GM12878 (cell line): ENCODE measurements at regions not wholly inside any gene's neighbourhood (a gene's known extent, or its start where the extent isn't known, plus 50 kb on each side); places are given as distances from the start of the nearest gene placed in this dataset.

ENCODE experiments used
- ATAC-seq: fragments of 200-7000 bp; cut with Tn5 transposase; 3 replicates; pipeline ENCODE4 v1.9.1; 2020; ENCODE audit warnings: mild to moderate bottlenecking, moderate library complexity
- BruUV-seq: library from RNA; stranded (reverse); fragments of 400-500 nt; replicated peaks from 2 replicates; lab custom pipeline; 2021; lab: Mats Ljungman, UMichigan
- CTCF ChIA-PET: fragments of 300-600 bp; sonication (Branson Sonifier 250); formaldehyde crosslinking; extraction: SDS; loops from one replicate; lab custom pipeline; 2021; ENCODE audit warnings: inconsistent platforms; lab: Yijun Ruan, JAX
- POLR2A ChIA-PET: fragments of 350-600 bp; formaldehyde crosslinking; extraction: SDS; loops from one replicate; lab custom pipeline; 2021; ENCODE audit warnings: inconsistent platforms; lab: Charles Lee
- RAD21 ChIA-PET: fragments of 300-600 bp; sonication (Branson Sonifier 250); formaldehyde crosslinking; loops from one replicate; lab custom pipeline; 2023; ENCODE audit warnings: antibody characterized with exemption; ENCODE audit not compliant: unreplicated experiment; lab: Charles Lee
- SMC1A ChIA-PET: fragments of 300-600 bp; sonication (Branson Sonifier 250); formaldehyde crosslinking; loops from one replicate; lab custom pipeline; 2023; ENCODE audit not compliant: unreplicated experiment, uncharacterized antibody; lab: Charles Lee
- DNase-seq: peaks from one replicate; pipeline ENCODE4 v3.0.0-alpha.2; 2011; ENCODE audit warnings: low read depth, low spot score
- FAIRE-seq: peaks from 3 replicates; lab custom pipeline; 2011; peaks lifted over from hg19 to GRCh38; lab: Jason Lieb, UNC
- H2AFZ ChIP-seq: 2 replicates; pipeline ENCODE4 v1.6.0; 2011; ENCODE audit warnings: low read depth, low read length, control low read depth; ENCODE audit not compliant: control insufficient read depth
- H3K27ac ChIP-seq: 2 replicates; pipeline ENCODE4 v1.5.1; 2011; ENCODE audit warnings: control low read depth; ENCODE audit not compliant: control insufficient read depth, insufficient read depth
- H3K27me3 ChIP-seq, 2 experiments: replicated peaks in 1 of 2; 2 replicates each; pipeline versions ENCODE4 v1.6.0 to v1.6.1; 2011; ENCODE audit warnings: low read length in 1 of 2; ENCODE audit not compliant: control insufficient read depth in 2 of 2, insufficient read depth in 2 of 2
- H3K36me3 ChIP-seq, 2 experiments: 2 replicates each; pipeline ENCODE4 v1.5.1; 2011; ENCODE audit warnings: low read length in 1 of 2; ENCODE audit not compliant: control insufficient read depth in 2 of 2, insufficient read depth in 2 of 2
- H3K4me1 ChIP-seq: 2 replicates; pipeline ENCODE4 v1.6.1; 2011; ENCODE audit warnings: mild to moderate bottlenecking, low read length, moderate library complexity, mixed read lengths; ENCODE audit not compliant: control insufficient read depth, insufficient read depth
- H3K4me2 ChIP-seq: 2 replicates; pipeline ENCODE4 v1.6.0; 2011; ENCODE audit warnings: control low read depth; ENCODE audit not compliant: control insufficient read depth, insufficient read depth
- H3K4me3 ChIP-seq: fragments of 200-600 bp; sonication (generic); 2 replicates; pipeline ENCODE4 v1.5.1; 2016
- H3K79me2 ChIP-seq: 2 replicates; pipeline ENCODE4 v1.6.0; 2011; ENCODE audit warnings: low read length; ENCODE audit not compliant: control insufficient read depth, insufficient read depth
- H3K9ac ChIP-seq: 2 replicates; pipeline ENCODE4 v1.8.0; 2011; ENCODE audit warnings: low read length, control low read depth, mixed read lengths; ENCODE audit not compliant: control insufficient read depth, insufficient read depth
- H3K9me3 ChIP-seq: replicated peaks from 3 replicates; pipeline ENCODE4 v1.5.1; 2011; ENCODE audit warnings: mild to moderate bottlenecking, low read length; ENCODE audit not compliant: control insufficient read depth, insufficient read depth
- H4K20me1 ChIP-seq: 2 replicates; pipeline ENCODE4 v1.6.0; 2011; ENCODE audit not compliant: control insufficient read depth, insufficient read depth
- CHD4 ChIP-seq: fragments of 200-600 bp; sonication (generic); IDR thresholded peaks from 2 replicates; pipeline ENCODE4 v1.6.1; 2016; ENCODE audit warnings: mild to moderate bottlenecking
- EED ChIP-seq: sonication (generic); IDR thresholded peaks from 2 replicates; pipeline ENCODE4 v1.6.1; 2016; ENCODE audit warnings: antibody characterized with exemption, low read depth
- EP300 ChIP-seq, 2 experiments: fragments of 150-350 bp in 1 of 2; IDR thresholded peaks; 2 replicates each; pipeline ENCODE4 v1.6.1; 2011 to 2012; ENCODE audit warnings: low read depth in 2 of 2, low read length in 2 of 2, borderline replicate concordance in 1 of 2, improper control_type of control experiment in 1 of 2, inconsistent platforms in 1 of 2; ENCODE audit not compliant: control insufficient read depth in 1 of 2
- ETV6 ChIP-seq, 2 experiments: fragments of 450-650 bp in 1 of 2; IDR thresholded peaks in 1 of 2; conservative IDR thresholded peaks in 1 of 2; 2 replicates each; pipeline ENCODE4 v1.6.1; 2014; ENCODE audit warnings: antibody characterized with exemption in 1 of 2, borderline replicate concordance in 1 of 2, low read depth in 1 of 2, mild to moderate bottlenecking in 1 of 2, moderate library complexity in 1 of 2
- HCFC1 ChIP-seq: fragments of 150-350 bp; IDR thresholded peaks from 2 replicates; pipeline ENCODE4 v1.6.1; 2014; ENCODE audit warnings: low read length
- HDAC2 ChIP-seq: fragments of 200-600 bp; sonication (generic); IDR thresholded peaks from 2 replicates; pipeline ENCODE4 v1.6.1; 2017
- MTA3 ChIP-seq: IDR thresholded peaks from 2 replicates; pipeline ENCODE4 v1.6.1; 2012; ENCODE audit warnings: low read length, inconsistent platforms, borderline replicate concordance
- MYC ChIP-seq: IDR thresholded peaks from 2 replicates; pipeline ENCODE4 v1.6.1; 2011; ENCODE audit warnings: mild to moderate bottlenecking, low read length, moderate library complexity, inconsistent platforms; ENCODE audit not compliant: insufficient read depth, insufficient replicate concordance, insufficient read length, severe bottlenecking
- NRF1 ChIP-seq: conservative IDR thresholded peaks from 2 replicates; pipeline ENCODE4 v1.6.1; 2011; ENCODE audit warnings: mild to moderate bottlenecking, low read depth, low read length, improper control_type of control experiment
- RAD51 ChIP-seq: fragments of 450-650 bp; IDR thresholded peaks from 2 replicates; pipeline ENCODE4 v1.6.1; 2016; ENCODE audit warnings: moderate library complexity, mild to moderate bottlenecking, inconsistent platforms
- RELA ChIP-seq: fragments of 450-650 bp; IDR thresholded peaks from 2 replicates; pipeline ENCODE4 v1.8.0; 2014; ENCODE audit warnings: borderline replicate concordance; ENCODE audit not compliant: partially characterized antibody
- ZNF622 ChIP-seq: fragments of 450-650 bp; IDR thresholded peaks from 2 replicates; pipeline ENCODE4 v1.6.1; 2017; ENCODE audit warnings: mild to moderate bottlenecking, inconsistent platforms
- WGBS: methylation state at CpG from one replicate; pipeline ENCODE4 v1.1.6; 2016; ENCODE audit warnings: low lambda C conversion rate; ENCODE audit not compliant: insufficient replicate concordance, insufficient coverage; ENCODE audit errors: missing lambda C conversion rate; 5-methylcytosine and 5-hydroxymethylcytosine counted together
- in situ Hi-C: fragments of 300-500 bp; cut with MboI; formaldehyde crosslinking; loops from 9 replicates; pipeline ENCODE4 v1.14.3; 2018; ENCODE audit warnings: mixed read lengths
- intact Hi-C: fragments of 100-400 bp; cut with micrococcal nuclease; formaldehyde crosslinking; loops from one replicate; pipeline ENCODE4 v1.14.2; 2022; ENCODE audit not compliant: unreplicated experiment
- TF ChIP-seq, protein P1 (sequence below): fragments of 450-650 bp; formaldehyde crosslinking; IDR thresholded peaks from 2 replicates; pipeline ENCODE4 v1.4.0; 2022; ENCODE audit warnings: mild to moderate bottlenecking, moderate library complexity
- TF ChIP-seq, protein P2 (sequence below): fragments of 450-650 bp; IDR thresholded peaks from 2 replicates; pipeline ENCODE4 v1.6.1; 2017; ENCODE audit warnings: mild to moderate bottlenecking, low read depth, inconsistent platforms; ENCODE audit not compliant: poor library complexity, severe bottlenecking
- TF ChIP-seq, protein P3 (sequence below): IDR thresholded peaks from 2 replicates; pipeline ENCODE4 v1.6.1; 2011; ENCODE audit warnings: borderline replicate concordance, low read depth, mild to moderate bottlenecking, moderate library complexity, low read length; ENCODE audit not compliant: insufficient read depth, poor library complexity, severe bottlenecking
- TF ChIP-seq, protein P4 (sequence below), 3 experiments: IDR thresholded peaks in 2 of 3; conservative IDR thresholded peaks in 1 of 3; 2 replicates each; pipeline ENCODE4 v1.5.1; 2011; ENCODE audit warnings: low read depth in 3 of 3, low read length in 3 of 3, mild to moderate bottlenecking in 3 of 3, control low read depth in 2 of 3, moderate library complexity in 2 of 3, inconsistent platforms in 1 of 3, mixed read lengths in 1 of 3; ENCODE audit not compliant: control insufficient read depth in 2 of 3, insufficient read depth in 1 of 3; ENCODE audit errors: extremely low read depth in 1 of 3

DNA sequence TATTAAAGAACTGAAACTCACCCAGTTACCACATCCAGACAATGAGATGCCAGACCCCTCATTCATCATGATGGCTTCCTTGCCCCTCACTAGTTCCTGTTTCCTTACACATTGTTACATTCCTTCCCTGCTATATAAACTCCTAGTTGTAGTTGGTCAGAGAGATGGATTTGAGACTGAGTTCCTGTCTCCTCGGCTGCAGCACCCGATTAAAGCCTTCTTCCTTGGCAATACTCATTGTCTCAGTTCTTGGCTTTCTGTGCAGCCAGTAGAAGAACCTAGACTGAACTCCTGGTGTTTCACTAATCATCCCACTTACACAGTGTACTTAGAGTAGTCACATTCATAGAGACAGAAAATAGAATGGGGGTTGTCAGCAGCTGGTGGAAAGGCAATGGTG lies 324.7 kb downstream of the TRIML1 start:
- ChIA-PET POLR2A (no interaction called here), CTCF (no interaction called here), RAD21 (no interaction called here), SMC1A (no interaction called here)
- Histone ChIP-seq H3K27ac (no peak overlapping the region), H2AFZ (no peak overlapping the region), H3K4me1 (no peaks in the 10 kb centered on the region), H4K20me1 (no peaks in the 10 kb centered on the region), H3K27me3 (no peaks in the 10 kb centered on the region), H3K36me3 (no peaks in the 10 kb centered on the region), H3K79me2 (no peaks in the 10 kb centered on the region), H3K9me3 (no peaks in the 10 kb centered on the region), H3K4me3 (no peak overlapping the region), H3K9ac (no peak overlapping the region), H3K4me2 (no peak overlapping the region)
- in situ Hi-C loops: no loop called here
- no TSS peak for BruUV-seq
- no peak for DNase-seq
- ATAC-seq: no peak
- WGBS: 27% methylated on average over 2 of the region's 2 CpGs
- FAIRE-seq: no peak
- intact Hi-C loops: no loop called here
- TF ChIP-seq MYC (no peak), ETV6 (conservative IDR thresholded peaks at IDR 0.05 in 1 of 2, IDR thresholded peaks at IDR 0.05 in 1 of 2; ENCODE audit: borderline replicate concordance in 1 of 2, low read depth in 1 of 2) (no peak), EP300 (IDR thresholded peaks at IDR 0.05; ENCODE audit: borderline replicate concordance in 1 of 2, control insufficient read depth in 1 of 2, low read depth in 2 of 2, low read length in 2 of 2) (no peak), ZNF622 (no peak), RAD51 (no peak), MTA3 (no peak), RELA (no peak), CHD4 (no peak), EED (no peak), HCFC1 (no peak), HDAC2 (no peak), NRF1 (no peak)
- TF ChIP-seq, protein P1, sequence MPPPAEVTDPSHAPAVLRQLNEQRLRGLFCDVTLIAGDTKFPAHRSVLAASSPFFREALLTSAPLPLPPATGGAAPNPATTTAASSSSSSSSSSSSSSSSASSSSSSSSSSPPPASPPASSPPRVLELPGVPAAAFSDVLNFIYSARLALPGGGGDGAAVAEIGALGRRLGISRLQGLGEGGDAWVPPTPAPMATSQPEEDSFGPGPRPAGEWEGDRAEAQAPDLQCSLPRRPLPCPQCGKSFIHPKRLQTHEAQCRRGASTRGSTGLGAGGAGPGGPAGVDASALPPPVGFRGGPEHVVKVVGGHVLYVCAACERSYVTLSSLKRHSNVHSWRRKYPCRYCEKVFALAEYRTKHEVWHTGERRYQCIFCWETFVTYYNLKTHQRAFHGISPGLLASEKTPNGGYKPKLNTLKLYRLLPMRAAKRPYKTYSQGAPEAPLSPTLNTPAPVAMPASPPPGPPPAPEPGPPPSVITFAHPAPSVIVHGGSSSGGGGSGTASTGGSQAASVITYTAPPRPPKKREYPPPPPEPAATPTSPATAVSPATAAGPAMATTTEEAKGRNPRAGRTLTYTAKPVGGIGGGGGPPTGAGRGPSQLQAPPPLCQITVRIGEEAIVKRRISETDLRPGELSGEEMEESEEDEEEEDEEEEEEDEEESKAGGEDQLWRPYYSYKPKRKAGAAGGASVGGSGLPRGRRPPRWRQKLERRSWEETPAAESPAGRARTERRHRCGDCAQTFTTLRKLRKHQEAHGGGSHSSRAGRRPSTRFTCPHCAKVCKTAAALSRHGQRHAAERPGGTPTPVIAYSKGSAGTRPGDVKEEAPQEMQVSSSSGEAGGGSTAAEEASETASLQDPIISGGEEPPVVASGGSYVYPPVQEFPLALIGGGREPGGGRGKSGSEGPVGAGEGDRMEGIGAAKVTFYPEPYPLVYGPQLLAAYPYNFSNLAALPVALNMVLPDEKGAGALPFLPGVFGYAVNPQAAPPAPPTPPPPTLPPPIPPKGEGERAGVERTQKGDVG (CRISPR knock-in tag): no peak
- TF ChIP-seq, protein P2, sequence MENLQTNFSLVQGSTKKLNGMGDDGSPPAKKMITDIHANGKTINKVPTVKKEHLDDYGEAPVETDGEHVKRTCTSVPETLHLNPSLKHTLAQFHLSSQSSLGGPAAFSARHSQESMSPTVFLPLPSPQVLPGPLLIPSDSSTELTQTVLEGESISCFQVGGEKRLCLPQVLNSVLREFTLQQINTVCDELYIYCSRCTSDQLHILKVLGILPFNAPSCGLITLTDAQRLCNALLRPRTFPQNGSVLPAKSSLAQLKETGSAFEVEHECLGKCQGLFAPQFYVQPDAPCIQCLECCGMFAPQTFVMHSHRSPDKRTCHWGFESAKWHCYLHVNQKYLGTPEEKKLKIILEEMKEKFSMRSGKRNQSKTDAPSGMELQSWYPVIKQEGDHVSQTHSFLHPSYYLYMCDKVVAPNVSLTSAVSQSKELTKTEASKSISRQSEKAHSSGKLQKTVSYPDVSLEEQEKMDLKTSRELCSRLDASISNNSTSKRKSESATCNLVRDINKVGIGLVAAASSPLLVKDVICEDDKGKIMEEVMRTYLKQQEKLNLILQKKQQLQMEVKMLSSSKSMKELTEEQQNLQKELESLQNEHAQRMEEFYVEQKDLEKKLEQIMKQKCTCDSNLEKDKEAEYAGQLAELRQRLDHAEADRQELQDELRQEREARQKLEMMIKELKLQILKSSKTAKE: no peak
- TF ChIP-seq, protein P3, sequence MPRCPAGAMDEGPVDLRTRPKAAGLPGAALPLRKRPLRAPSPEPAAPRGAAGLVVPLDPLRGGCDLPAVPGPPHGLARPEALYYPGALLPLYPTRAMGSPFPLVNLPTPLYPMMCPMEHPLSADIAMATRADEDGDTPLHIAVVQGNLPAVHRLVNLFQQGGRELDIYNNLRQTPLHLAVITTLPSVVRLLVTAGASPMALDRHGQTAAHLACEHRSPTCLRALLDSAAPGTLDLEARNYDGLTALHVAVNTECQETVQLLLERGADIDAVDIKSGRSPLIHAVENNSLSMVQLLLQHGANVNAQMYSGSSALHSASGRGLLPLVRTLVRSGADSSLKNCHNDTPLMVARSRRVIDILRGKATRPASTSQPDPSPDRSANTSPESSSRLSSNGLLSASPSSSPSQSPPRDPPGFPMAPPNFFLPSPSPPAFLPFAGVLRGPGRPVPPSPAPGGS: no peak
- TF ChIP-seq, protein P4, sequence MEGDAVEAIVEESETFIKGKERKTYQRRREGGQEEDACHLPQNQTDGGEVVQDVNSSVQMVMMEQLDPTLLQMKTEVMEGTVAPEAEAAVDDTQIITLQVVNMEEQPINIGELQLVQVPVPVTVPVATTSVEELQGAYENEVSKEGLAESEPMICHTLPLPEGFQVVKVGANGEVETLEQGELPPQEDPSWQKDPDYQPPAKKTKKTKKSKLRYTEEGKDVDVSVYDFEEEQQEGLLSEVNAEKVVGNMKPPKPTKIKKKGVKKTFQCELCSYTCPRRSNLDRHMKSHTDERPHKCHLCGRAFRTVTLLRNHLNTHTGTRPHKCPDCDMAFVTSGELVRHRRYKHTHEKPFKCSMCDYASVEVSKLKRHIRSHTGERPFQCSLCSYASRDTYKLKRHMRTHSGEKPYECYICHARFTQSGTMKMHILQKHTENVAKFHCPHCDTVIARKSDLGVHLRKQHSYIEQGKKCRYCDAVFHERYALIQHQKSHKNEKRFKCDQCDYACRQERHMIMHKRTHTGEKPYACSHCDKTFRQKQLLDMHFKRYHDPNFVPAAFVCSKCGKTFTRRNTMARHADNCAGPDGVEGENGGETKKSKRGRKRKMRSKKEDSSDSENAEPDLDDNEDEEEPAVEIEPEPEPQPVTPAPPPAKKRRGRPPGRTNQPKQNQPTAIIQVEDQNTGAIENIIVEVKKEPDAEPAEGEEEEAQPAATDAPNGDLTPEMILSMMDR (IDR thresholded peaks at IDR 0.05 in 2 of 3, conservative IDR thresholded peaks at IDR 0.05 in 1 of 3; ENCODE audit: control insufficient read depth in 2 of 3, extremely low read depth in 1 of 3, insufficient read depth in 1 of 3, low read depth in 3 of 3, low read length in 3 of 3): no peak
